NCI-H510A treated with DMSO at 0.1 percent for 48 hours (cell line): ENCODE measurements at regions not wholly inside any gene's neighbourhood (a gene's known extent, or its start where the extent isn't known, plus 50 kb on each side); places are given as distances from the start of the nearest gene placed in this dataset.
A peak's percentile ranks its signal among the peaks of the same experiment; 100 is the strongest.
"Not testable (repeated sequence)": the region's sequence is repeated elsewhere in the genome, so short reads cannot be mapped to it uniquely, and the experiment has no call there.

Experiments
- DNase-seq: peaks from one replicate; lab custom pipeline; 2025; lab: John Stamatoyannopoulos, UW

GRCh38 chr18:59800897-59801296 lies 98.9 kb upstream of the PMAIP1 start:
- no peak for DNase-seq

GRCh38 chr18:59799383-59800015 lies 100.3 kb upstream of the PMAIP1 start:
- no peak for DNase-seq

- DNase-seq = no peak
These were observed 98.7 kb upstream of the CCBE1 start for GRCh38 chr18:59795882-59796281.

GRCh38 chr18:59792353-59792752 lies 95.1 kb upstream of the CCBE1 start:
- no peak for DNase-seq

- DNase-seq = not testable (repeated sequence)
These were observed 93.2 kb upstream of the CCBE1 start for GRCh38 chr18:59790346-59790936.

GRCh38 chr18:59788791-59789106 lies 91.5 kb upstream of the CCBE1 start:
- no peak for DNase-seq

GRCh38 chr18:59787998-59788790 lies 91.0 kb upstream of the CCBE1 start:
- DNase-seq = no peak

- no peak for DNase-seq
These were observed 87.5 kb upstream of the CCBE1 start for GRCh38 chr18:59784694-59785093.

GRCh38 chr18:59783138-59783537 lies 85.9 kb upstream of the CCBE1 start:
- peak; percentile 50 for DNase-seq

GRCh38 chr18:59779979-59780378 lies 82.8 kb upstream of the CCBE1 start:
- DNase-seq = no peak

- DNase-seq = no peak
These were observed 81.2 kb upstream of the CCBE1 start for GRCh38 chr18:59778434-59778833.

- no peak for DNase-seq
These were observed 80.4 kb upstream of the CCBE1 start for GRCh38 chr18:59777636-59778035.

- DNase-seq = no peak
These were observed 72.1 kb upstream of the CCBE1 start for GRCh38 chr18:59769129-59769865.

GRCh38 chr18:59768409-59768808 lies 71.2 kb upstream of the CCBE1 start:
- DNase-seq = no peak

- no peak for DNase-seq
These were observed 70.5 kb upstream of the CCBE1 start for GRCh38 chr18:59767732-59768131.

- no peak for DNase-seq
These were observed 68.1 kb upstream of the CCBE1 start for GRCh38 chr18:59765343-59765742.

- no peak for DNase-seq
These were observed 67.1 kb upstream of the CCBE1 start for GRCh38 chr18:59764281-59764680.

GRCh38 chr18:59763541-59764136 lies 66.4 kb upstream of the CCBE1 start:
- no peak for DNase-seq

GRCh38 chr18:59760619-59761600 lies 63.7 kb upstream of the CCBE1 start:
- DNase-seq = no peak

- DNase-seq = no peak
These were observed 63.0 kb upstream of the CCBE1 start for GRCh38 chr18:59760212-59760611.

GRCh38 chr18:59758837-59759236 lies 61.6 kb upstream of the CCBE1 start:
- no peak for DNase-seq
